DND-41 (cell line): ENCODE measurements at regions not wholly inside any gene's neighbourhood (a gene's known extent, or its start where the extent isn't known, plus 50 kb on each side); places are given as distances from the start of the nearest gene placed in this dataset.

Experiments used
- ATAC-seq: fragments of 200-7000 bp; cut with Tn5 transposase; 3 replicates; pipeline ENCODE4 v1.9.1; 2021; ENCODE audit warnings: low read depth; ENCODE audit not compliant: insufficient read depth
- DNase-seq: peaks from one replicate; pipeline ENCODE4 v3.0.0-alpha.2; 2020
- H2AFZ ChIP-seq: 2 replicates; pipeline ENCODE4 v1.6.0; 2012; ENCODE audit warnings: low read depth, low read length
- H3K27ac ChIP-seq: 2 replicates; pipeline ENCODE4 v1.5.1; 2012; ENCODE audit warnings: low read length, inconsistent platforms
- H3K27me3 ChIP-seq: fragments of 200-600 bp; sonication (generic); 2 replicates; pipeline ENCODE4 v1.6.0; 2012; ENCODE audit warnings: low read length, mild to moderate bottlenecking, inconsistent platforms; ENCODE audit not compliant: insufficient read depth, poor library complexity
- H3K36me3 ChIP-seq: 2 replicates; pipeline ENCODE4 v1.5.1; 2012; ENCODE audit warnings: low read length, inconsistent platforms; ENCODE audit not compliant: insufficient read depth
- H3K4me1 ChIP-seq: 2 replicates; pipeline ENCODE4 v1.5.1; 2012; ENCODE audit warnings: mild to moderate bottlenecking, low read length; ENCODE audit not compliant: insufficient read depth
- H3K4me2 ChIP-seq: 2 replicates; pipeline ENCODE4 v1.6.0; 2012; ENCODE audit warnings: mild to moderate bottlenecking, moderate library complexity, low read length, inconsistent platforms; ENCODE audit not compliant: insufficient read depth
- H3K4me3 ChIP-seq, 2 experiments: fragments of 200-600 bp in 1 of 2; shearing (Covaris generic) in 1 of 2; 2 replicates each; pipeline ENCODE4 v1.5.1; 2012 to 2016; ENCODE audit warnings: inconsistent platforms in 2 of 2, low read length in 2 of 2, mild to moderate bottlenecking in 2 of 2, low read depth in 1 of 2, moderate library complexity in 1 of 2
- H3K79me2 ChIP-seq: 2 replicates; pipeline ENCODE4 v1.6.0; 2012; ENCODE audit warnings: low read length, inconsistent platforms; ENCODE audit not compliant: insufficient read depth
- H3K9ac ChIP-seq: 2 replicates; pipeline ENCODE4 v1.6.0; 2012; ENCODE audit warnings: low read depth, mild to moderate bottlenecking, inconsistent platforms, low read length, moderate library complexity
- H3K9me3 ChIP-seq: 2 replicates; pipeline ENCODE4 v1.5.1; 2012; ENCODE audit warnings: low read length, moderate library complexity, mild to moderate bottlenecking, inconsistent platforms; ENCODE audit not compliant: insufficient read depth, severe bottlenecking
- H4K20me1 ChIP-seq: 2 replicates; pipeline ENCODE4 v1.6.0; 2012; ENCODE audit warnings: low read length; ENCODE audit not compliant: insufficient read depth
- EZH2 ChIP-seq: IDR thresholded peaks from 3 replicates; pipeline ENCODE4 v1.6.1; 2012; ENCODE audit warnings: borderline replicate concordance, low read depth, mild to moderate bottlenecking, moderate library complexity, low read length, inconsistent platforms; ENCODE audit not compliant: severe bottlenecking
- TF ChIP-seq, protein P1 (sequence below): IDR thresholded peaks from 2 replicates; pipeline ENCODE4 v1.5.1; 2012; ENCODE audit warnings: borderline replicate concordance, low read length, moderate library complexity, mild to moderate bottlenecking; ENCODE audit not compliant: poor library complexity, severe bottlenecking; ENCODE audit errors: extremely low read depth

DNA sequence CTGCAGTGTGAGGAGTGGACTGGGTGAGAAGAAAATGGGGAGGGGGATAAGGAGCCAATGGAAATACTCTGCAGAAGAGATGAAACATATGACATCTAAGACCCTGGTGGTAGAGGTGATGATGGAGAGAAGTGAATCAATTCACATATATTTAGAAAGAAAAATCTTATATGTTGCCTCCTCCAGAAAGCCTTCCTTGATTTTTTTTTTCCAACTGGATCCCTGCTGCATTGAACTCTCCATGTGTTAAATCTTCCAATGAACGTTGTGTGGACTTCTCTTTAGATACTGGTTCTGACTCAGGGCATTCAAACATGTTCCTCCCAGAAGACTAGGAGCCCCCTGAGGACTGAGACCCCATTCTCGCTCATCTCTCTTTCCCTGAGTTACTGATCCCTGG is 348.3 kb downstream of the TSHZ3 start:
- DNase-seq (no peak), ATAC-seq (no peak)
- Histone ChIP-seq H3K4me2 (no peak overlapping the region), H2AFZ (no peak overlapping the region), H3K4me3 (no peak overlapping the region), H3K9me3 (no peaks in the 10 kb centered on the region), H3K79me2 (no peaks in the 10 kb centered on the region), H4K20me1 (no peaks in the 10 kb centered on the region), H3K36me3 (no peaks in the 10 kb centered on the region), H3K27ac (no peak overlapping the region), H3K27me3 (no peaks in the 10 kb centered on the region), H3K4me1 (no peaks in the 10 kb centered on the region), H3K9ac (no peak overlapping the region)
- no peak for TF ChIP-seq EZH2

DNA sequence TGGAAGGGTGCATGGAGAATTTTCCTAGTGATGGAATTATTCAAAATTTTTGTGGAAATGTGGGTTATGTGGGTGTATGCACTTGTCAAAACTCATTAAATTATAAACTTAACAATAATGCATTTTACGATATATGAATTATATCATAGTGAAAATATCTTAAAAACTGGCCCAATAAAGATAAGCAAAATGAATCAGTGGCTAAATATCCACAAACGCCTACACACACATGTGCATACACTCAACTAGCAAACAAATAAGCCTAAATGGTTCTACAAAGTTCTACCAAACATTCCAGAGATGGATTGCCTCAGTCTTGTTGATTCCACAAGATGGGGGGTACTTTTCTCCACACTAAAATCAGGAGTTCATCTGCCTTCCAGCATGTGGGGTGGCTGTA is 349.5 kb downstream of the TSHZ3 start:
- no peak for DNase-seq
- TF ChIP-seq, protein P1, sequence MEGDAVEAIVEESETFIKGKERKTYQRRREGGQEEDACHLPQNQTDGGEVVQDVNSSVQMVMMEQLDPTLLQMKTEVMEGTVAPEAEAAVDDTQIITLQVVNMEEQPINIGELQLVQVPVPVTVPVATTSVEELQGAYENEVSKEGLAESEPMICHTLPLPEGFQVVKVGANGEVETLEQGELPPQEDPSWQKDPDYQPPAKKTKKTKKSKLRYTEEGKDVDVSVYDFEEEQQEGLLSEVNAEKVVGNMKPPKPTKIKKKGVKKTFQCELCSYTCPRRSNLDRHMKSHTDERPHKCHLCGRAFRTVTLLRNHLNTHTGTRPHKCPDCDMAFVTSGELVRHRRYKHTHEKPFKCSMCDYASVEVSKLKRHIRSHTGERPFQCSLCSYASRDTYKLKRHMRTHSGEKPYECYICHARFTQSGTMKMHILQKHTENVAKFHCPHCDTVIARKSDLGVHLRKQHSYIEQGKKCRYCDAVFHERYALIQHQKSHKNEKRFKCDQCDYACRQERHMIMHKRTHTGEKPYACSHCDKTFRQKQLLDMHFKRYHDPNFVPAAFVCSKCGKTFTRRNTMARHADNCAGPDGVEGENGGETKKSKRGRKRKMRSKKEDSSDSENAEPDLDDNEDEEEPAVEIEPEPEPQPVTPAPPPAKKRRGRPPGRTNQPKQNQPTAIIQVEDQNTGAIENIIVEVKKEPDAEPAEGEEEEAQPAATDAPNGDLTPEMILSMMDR, result no peak
- TF ChIP-seq EZH2, result no peak
- no peak overlapping the region for H2AFZ ChIP-seq
- no peak overlapping the region for H3K4me2 ChIP-seq
- no peak overlapping the region for H3K4me3 ChIP-seq
- H3K36me3 ChIP-seq, result no peaks in the 10 kb centered on the region
- H3K79me2 ChIP-seq, result no peaks in the 10 kb centered on the region
- H3K27ac ChIP-seq, result no peak overlapping the region
- no peaks in the 10 kb centered on the region for H3K27me3 ChIP-seq
- H4K20me1 ChIP-seq, result no peaks in the 10 kb centered on the region
- no peaks in the 10 kb centered on the region for H3K9me3 ChIP-seq
- no peaks in the 10 kb centered on the region for H3K4me1 ChIP-seq
- no peak for ATAC-seq
- no peak overlapping the region for H3K9ac ChIP-seq

DNA sequence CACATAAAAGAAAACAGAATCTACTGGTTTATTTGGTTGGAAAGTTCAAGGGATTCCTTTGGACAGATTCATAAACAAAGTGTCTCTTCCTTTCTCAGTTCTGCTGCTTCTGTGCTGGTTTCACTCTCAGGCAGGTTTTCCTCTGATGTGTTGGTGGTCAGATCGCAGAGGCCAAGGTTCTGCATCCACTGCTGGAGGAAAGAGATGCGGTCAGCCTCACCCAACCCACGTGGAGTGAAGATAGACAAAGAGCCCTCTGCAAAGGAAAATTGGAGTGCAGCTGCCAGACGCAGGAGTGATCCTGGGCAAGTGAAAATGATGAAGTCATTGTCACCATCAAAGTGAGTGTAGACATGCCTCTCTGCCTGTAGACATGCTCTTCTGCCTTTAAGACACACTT is 352.0 kb downstream of the TSHZ3 start:
- TF ChIP-seq, protein P1, result no peak
- TF ChIP-seq EZH2, result no peak

DNA sequence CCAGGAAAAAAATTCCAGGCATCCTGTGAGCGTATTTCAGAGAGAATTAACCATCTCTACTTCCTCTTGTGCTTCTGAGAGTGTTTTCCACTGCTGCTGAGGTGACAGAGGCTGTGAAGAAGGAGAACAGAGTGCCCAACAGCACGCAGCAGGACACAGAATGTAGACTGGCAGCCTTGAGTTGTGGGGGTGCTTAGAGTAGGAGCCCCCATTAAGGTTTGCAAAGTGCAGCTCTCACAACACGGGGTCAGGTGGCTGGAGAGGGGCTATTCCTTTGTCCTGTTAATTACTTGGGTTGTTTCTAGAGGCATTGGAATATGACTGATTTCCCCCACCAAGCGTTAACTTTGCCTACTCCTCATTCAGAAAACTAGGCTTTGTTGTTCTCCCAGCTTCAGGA is 370.6 kb downstream of the TSHZ3 start:
- peaks cover 9% of the 10 kb centered on the region for H3K9me3 ChIP-seq
- TF ChIP-seq, protein P1, result no peak
- TF ChIP-seq EZH2, result no peak
- H3K4me1 ChIP-seq, result no peaks in the 10 kb centered on the region
- no peaks in the 10 kb centered on the region for H3K79me2 ChIP-seq
- ATAC-seq (no peak), DNase-seq (no peak)
- H2AFZ ChIP-seq, result no peak overlapping the region
- no peak overlapping the region for H3K4me3 ChIP-seq
- no peaks in the 10 kb centered on the region for H4K20me1 ChIP-seq
- no peak overlapping the region for H3K4me2 ChIP-seq
- H3K9ac ChIP-seq, result no peak overlapping the region
- peaks cover 3% of the 10 kb centered on the region for H3K27me3 ChIP-seq
- H3K36me3 ChIP-seq, result no peaks in the 10 kb centered on the region
- no peak overlapping the region for H3K27ac ChIP-seq

More for the DNA sequence above, 352.0 kb downstream of the TSHZ3 start:
- no peaks in the 10 kb centered on the region for H3K9me3 ChIP-seq
- H3K9ac ChIP-seq, result no peak overlapping the region
- H4K20me1 ChIP-seq, result no peaks in the 10 kb centered on the region
- no peaks in the 10 kb centered on the region for H3K36me3 ChIP-seq
- DNase-seq, result no peak
- H3K4me3 ChIP-seq, result no peak overlapping the region
- no peaks in the 10 kb centered on the region for H3K27me3 ChIP-seq
- no peaks in the 10 kb centered on the region for H3K4me1 ChIP-seq
- no peak overlapping the region for H3K4me2 ChIP-seq
- ATAC-seq, result no peak
- no peak overlapping the region for H2AFZ ChIP-seq
- H3K27ac ChIP-seq, result no peak overlapping the region
- H3K79me2 ChIP-seq, result no peaks in the 10 kb centered on the region
